Uterus (tissue), 2 donors: ENCODE measurements at regions not wholly inside any gene's neighbourhood (a gene's known extent, or its start where the extent isn't known, plus 50 kb on each side); places are given as distances from the start of the nearest gene placed in this dataset.

ENCODE experiments used
- POLR2A ChIP-seq, 2 donors: fragments of 450-650 bp; IDR thresholded peaks; one replicate each; pipeline ENCODE4 v1.6.1; 2016; ENCODE audit warnings: antibody characterized with exemption in 2 of 2, mild to moderate bottlenecking in 1 of 2, moderate library complexity in 1 of 2
- TF ChIP-seq, protein P1 (sequence below), 4 experiments: fragments of 200-600 bp in 2 of 4; fragments of 450-650 bp in 2 of 4; sonication (generic) in 2 of 4; IDR thresholded peaks; one replicate each; pipeline ENCODE4 v1.5.1; 2016 to 2019; ENCODE audit warnings: antibody characterized with exemption in 4 of 4, mild to moderate bottlenecking in 2 of 4, moderate library complexity in 1 of 4

DNA sequence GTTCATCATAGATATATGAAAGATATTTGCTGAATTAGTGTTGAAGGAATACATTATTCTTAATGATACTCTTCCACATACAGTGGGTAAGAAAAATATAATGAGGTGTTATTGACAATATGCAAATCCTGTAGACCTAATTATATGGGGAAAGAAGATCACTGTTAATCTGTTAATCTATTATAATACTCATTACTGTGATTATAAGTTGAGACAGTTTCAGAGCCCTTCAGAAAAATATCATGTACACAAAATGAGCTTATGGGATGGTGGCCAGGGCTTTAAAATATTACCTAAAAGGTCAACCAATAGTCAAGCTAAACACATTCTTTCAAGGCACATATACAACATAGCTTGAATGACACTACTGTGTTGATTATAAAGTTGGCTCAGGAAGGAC is 163.5 kb downstream of the NOL4 start:
- TF ChIP-seq, protein P1, sequence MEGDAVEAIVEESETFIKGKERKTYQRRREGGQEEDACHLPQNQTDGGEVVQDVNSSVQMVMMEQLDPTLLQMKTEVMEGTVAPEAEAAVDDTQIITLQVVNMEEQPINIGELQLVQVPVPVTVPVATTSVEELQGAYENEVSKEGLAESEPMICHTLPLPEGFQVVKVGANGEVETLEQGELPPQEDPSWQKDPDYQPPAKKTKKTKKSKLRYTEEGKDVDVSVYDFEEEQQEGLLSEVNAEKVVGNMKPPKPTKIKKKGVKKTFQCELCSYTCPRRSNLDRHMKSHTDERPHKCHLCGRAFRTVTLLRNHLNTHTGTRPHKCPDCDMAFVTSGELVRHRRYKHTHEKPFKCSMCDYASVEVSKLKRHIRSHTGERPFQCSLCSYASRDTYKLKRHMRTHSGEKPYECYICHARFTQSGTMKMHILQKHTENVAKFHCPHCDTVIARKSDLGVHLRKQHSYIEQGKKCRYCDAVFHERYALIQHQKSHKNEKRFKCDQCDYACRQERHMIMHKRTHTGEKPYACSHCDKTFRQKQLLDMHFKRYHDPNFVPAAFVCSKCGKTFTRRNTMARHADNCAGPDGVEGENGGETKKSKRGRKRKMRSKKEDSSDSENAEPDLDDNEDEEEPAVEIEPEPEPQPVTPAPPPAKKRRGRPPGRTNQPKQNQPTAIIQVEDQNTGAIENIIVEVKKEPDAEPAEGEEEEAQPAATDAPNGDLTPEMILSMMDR (IDR thresholded peaks at IDR 0.05), result no peak
- no peak for TF ChIP-seq POLR2A (IDR thresholded peaks at IDR 0.05)
